HL-60 (cell line): ENCODE measurements at regions not wholly inside any gene's neighbourhood (a gene's known extent, or its start where the extent isn't known, plus 50 kb on each side); places are given as distances from the start of the nearest gene placed in this dataset.

ENCODE experiments used
- DNase-seq, 2 experiments: peaks; one replicate each; pipeline ENCODE4 v3.0.0-alpha.2; 2010 to 2020; ENCODE audit warnings: low read depth in 1 of 2, low spot score in 1 of 2
- H3K27ac ChIP-seq: fragments of 250-450 bp; sonication (Bioruptor Pico); replicated peaks from 2 replicates; pipeline ENCODE4 v1.5.1; 2020; ENCODE audit warnings: mild to moderate bottlenecking, moderate library complexity
- H3K27me3 ChIP-seq: fragments of 250-450 bp; sonication (Bioruptor Pico); 2 replicates; pipeline ENCODE4 v1.5.1; 2021; ENCODE audit warnings: mild to moderate bottlenecking, moderate library complexity; ENCODE audit not compliant: insufficient read depth, poor library complexity, severe bottlenecking
- H3K4me3 ChIP-seq: replicated peaks from 2 replicates; pipeline ENCODE4 v1.5.1; 2011; ENCODE audit warnings: mild to moderate bottlenecking, control low read depth, low read length; ENCODE audit not compliant: insufficient read depth
- GABPA ChIP-seq: IDR thresholded peaks from 2 replicates; pipeline ENCODE4 v1.6.1; 2012; ENCODE audit warnings: low read depth
- POLR2AphosphoS5 ChIP-seq: IDR thresholded peaks from 2 replicates; pipeline ENCODE4 v1.6.1; 2012; ENCODE audit warnings: low read depth
- SPI1 ChIP-seq: IDR thresholded peaks from 2 replicates; pipeline ENCODE4 v1.6.1; 2012; ENCODE audit warnings: low read depth, mild to moderate bottlenecking, borderline replicate concordance
- TF ChIP-seq, protein P1 (sequence below): IDR thresholded peaks from 2 replicates; pipeline ENCODE4 v1.6.1; 2012; ENCODE audit warnings: low read depth; ENCODE audit not compliant: insufficient replicate concordance
- TF ChIP-seq, protein P2 (sequence below): IDR thresholded peaks from one replicate; pipeline ENCODE4 v1.5.1; 2011; ENCODE audit warnings: low read length, control low read depth, inconsistent platforms; ENCODE audit not compliant: insufficient read depth

GRCh38 chr4:156118507-156119220, 165.0 kb upstream of the CTSO start:
- Histone ChIP-seq H3K4me3 (no peak overlapping the region), H3K27ac (no peak overlapping the region), H3K27me3 (no peaks in the 10 kb centered on the region)
- no peak for DNase-seq
- TF ChIP-seq, protein P1, sequence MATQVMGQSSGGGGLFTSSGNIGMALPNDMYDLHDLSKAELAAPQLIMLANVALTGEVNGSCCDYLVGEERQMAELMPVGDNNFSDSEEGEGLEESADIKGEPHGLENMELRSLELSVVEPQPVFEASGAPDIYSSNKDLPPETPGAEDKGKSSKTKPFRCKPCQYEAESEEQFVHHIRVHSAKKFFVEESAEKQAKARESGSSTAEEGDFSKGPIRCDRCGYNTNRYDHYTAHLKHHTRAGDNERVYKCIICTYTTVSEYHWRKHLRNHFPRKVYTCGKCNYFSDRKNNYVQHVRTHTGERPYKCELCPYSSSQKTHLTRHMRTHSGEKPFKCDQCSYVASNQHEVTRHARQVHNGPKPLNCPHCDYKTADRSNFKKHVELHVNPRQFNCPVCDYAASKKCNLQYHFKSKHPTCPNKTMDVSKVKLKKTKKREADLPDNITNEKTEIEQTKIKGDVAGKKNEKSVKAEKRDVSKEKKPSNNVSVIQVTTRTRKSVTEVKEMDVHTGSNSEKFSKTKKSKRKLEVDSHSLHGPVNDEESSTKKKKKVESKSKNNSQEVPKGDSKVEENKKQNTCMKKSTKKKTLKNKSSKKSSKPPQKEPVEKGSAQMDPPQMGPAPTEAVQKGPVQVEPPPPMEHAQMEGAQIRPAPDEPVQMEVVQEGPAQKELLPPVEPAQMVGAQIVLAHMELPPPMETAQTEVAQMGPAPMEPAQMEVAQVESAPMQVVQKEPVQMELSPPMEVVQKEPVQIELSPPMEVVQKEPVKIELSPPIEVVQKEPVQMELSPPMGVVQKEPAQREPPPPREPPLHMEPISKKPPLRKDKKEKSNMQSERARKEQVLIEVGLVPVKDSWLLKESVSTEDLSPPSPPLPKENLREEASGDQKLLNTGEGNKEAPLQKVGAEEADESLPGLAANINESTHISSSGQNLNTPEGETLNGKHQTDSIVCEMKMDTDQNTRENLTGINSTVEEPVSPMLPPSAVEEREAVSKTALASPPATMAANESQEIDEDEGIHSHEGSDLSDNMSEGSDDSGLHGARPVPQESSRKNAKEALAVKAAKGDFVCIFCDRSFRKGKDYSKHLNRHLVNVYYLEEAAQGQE = no peak
- no peak for TF ChIP-seq GABPA
- TF ChIP-seq, protein P2, sequence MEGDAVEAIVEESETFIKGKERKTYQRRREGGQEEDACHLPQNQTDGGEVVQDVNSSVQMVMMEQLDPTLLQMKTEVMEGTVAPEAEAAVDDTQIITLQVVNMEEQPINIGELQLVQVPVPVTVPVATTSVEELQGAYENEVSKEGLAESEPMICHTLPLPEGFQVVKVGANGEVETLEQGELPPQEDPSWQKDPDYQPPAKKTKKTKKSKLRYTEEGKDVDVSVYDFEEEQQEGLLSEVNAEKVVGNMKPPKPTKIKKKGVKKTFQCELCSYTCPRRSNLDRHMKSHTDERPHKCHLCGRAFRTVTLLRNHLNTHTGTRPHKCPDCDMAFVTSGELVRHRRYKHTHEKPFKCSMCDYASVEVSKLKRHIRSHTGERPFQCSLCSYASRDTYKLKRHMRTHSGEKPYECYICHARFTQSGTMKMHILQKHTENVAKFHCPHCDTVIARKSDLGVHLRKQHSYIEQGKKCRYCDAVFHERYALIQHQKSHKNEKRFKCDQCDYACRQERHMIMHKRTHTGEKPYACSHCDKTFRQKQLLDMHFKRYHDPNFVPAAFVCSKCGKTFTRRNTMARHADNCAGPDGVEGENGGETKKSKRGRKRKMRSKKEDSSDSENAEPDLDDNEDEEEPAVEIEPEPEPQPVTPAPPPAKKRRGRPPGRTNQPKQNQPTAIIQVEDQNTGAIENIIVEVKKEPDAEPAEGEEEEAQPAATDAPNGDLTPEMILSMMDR = no peak
- TF ChIP-seq POLR2AphosphoS5 = no peak
- TF ChIP-seq SPI1 = no peak

- Histone ChIP-seq H3K27ac (no peak overlapping the region), H3K4me3 (no peak overlapping the region), H3K27me3 (no peaks in the 10 kb centered on the region)
- DNase-seq = no peak
- TF ChIP-seq POLR2AphosphoS5 (no peak), GABPA (no peak)
Measured at GRCh38 chr4:156117743-156118142, 164.1 kb upstream of the CTSO start.

DNA sequence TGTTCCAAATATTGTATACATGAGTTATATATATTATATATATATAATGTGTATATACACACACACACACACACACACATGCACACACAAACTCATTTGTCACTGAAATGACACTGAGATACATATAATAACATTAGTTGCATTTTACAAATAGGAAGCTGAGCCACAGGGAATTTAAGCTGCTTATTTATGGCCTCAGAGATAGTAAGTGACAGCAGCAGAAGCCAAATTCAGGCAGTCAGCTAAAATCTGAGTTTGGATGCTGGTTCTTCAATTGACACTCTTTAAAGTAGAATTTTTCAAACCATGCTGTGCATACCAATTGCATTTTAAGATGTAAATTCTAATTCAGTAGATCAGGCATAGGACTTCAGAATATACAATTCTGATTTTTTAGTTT, 163.3 kb upstream of the CTSO start:
- DNase-seq = no peak
- H3K4me3 ChIP-seq = no peak overlapping the region
- H3K27ac ChIP-seq = no peak overlapping the region
- TF ChIP-seq, protein P2 = no peak
- no peak for TF ChIP-seq SPI1
- TF ChIP-seq GABPA = no peak
- TF ChIP-seq POLR2AphosphoS5 = no peak
- TF ChIP-seq, protein P1 = no peak
- no peaks in the 10 kb centered on the region for H3K27me3 ChIP-seq

DNA sequence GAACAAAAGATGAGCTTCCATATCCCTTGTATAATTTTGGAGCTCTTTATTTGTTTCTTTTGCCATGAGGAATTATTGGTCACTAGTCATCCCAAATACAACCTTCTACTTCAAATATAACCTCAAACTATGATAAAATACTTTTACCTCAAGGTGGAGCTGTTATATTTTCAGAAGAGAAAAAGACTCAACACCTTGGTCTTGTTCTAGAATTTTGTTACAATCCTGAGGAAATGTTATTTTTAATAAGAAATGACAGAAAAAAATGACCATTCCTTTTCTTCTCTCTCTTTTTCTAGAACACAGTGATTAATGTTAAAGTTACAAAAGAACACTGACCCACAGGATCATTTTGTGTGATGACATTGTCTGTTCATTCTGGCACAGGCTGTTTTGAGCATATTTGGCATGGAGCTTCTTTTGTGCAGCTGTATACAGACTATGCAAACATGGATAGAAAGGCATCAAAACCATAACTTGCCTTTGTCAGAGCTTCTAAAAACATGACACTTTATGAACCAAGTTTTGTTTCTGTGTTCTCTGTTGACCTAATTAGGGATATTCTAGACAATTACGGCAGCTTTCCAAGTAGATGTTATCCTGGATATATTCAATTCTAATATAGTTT, 159.6 kb upstream of the CTSO start:
- H3K27me3 ChIP-seq = no peaks in the 10 kb centered on the region
- no peak overlapping the region for H3K27ac ChIP-seq
- H3K4me3 ChIP-seq = no peak overlapping the region
- TF ChIP-seq, protein P1 = no peak
- no peak for TF ChIP-seq GABPA
- TF ChIP-seq, protein P2 = no peak
- no peak for TF ChIP-seq POLR2AphosphoS5
- DNase-seq = no peak
